Medulla oblongata (tissue), 1 donor: ENCODE measurements at regions not wholly inside any gene's neighbourhood (a gene's known extent, or its start where the extent isn't known, plus 50 kb on each side); places are given as distances from the start of the nearest gene placed in this dataset.

Experiments
- DNase-seq: peaks from one replicate; pipeline ENCODE4 v3.0.0-alpha.2; 2015; ENCODE audit errors: extremely low spot score

- DNase-seq: no peak
Measured at GRCh38 chr13:102935896-102936321, 90.1 kb downstream of the ERCC5 start.

- DNase-seq: no peak
Measured at GRCh38 chr13:102933523-102933922, 87.7 kb downstream of the ERCC5 start.

DNA sequence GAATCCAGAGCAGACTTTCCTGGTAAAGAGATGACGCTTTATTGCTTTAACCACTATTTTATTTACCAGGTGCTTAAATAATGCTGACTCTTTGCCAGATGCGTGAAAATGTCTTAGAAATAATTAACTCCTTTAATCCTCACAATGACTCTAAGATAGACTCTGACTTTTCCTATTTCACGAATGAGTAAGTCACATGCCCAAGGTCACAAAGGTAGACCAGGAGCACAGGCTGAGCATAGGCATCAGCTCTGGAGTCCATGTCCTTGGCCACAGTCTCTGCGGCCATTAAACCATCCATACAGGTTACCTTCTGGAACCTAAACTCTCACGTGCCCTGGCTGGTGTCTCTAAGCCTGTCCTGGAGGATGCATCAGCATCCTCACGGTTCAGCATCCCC is 87.3 kb downstream of the ERCC5 start:
- no peak for DNase-seq

DNA sequence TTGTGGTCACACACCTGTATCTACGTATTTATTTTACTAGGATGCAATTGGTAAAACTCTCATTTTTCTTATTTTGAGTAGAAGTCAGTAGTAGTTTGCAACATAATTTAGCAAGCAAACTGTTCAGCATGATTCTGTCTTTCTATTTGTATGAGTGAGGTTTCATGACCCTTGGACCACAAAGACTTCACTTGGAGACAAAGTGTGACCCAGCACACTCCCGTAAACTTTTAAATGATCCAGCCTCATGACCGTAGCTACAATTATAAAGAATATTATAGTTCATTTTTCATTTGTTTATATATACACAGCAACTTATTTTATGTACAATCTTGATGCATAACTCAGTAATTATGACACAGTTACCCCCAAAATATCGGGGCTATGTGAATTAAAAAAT is 86.5 kb downstream of the ERCC5 start:
- no peak for DNase-seq

GRCh38 chr13:102930566-102930965 is 84.7 kb downstream of the ERCC5 start:
- DNase-seq: no peak

DNA sequence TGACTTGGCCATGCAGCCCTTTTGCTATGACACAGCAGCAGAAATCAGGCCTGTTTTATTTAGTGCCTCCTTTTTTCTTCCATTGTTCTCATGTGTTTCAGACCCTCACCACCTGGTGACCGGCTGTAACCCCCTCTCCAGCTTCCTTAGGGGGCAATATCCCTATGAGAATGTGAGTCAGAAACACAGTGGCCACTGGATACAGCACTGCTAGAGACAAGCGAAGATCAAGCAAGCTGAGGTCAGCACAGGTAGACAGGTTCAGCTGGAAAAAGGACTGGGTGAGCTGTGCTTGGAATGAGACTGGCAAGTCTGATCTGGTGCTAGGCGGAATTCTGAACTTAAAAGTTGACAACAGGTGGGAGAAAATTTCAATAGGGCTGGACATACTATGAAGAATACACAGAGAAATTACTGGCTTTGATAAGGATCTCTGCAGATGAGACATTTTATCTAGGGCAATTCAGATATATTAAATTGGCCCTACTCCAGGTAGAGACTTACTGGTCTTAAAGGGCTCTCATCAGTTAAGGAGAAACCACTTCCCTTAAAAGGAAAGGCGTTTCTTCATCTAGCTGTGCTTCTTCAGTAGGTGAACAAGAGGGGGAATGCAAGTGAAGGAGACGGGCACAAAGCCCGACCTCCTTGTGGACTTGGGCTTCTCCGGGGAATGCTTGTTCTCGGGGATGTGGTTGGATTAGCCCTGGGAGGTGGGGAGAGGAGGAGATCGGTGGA is 83.3 kb downstream of the ERCC5 start:
- DNase-seq: no peak
